ENCODE measurements at regions not wholly inside any gene's neighbourhood (a gene's known extent, or its start where the extent isn't known, plus 50 kb on each side); places are given as distances from the start of the nearest gene placed in this dataset.

- no peak for DNase-seq
Observed at GRCh38 chr10:130992802-130993523, 318.6 kb downstream of the TCERG1L start.

GRCh38 chr10:130993612-130994011 lies 317.9 kb downstream of the TCERG1L start:
- no peak for DNase-seq

DNA sequence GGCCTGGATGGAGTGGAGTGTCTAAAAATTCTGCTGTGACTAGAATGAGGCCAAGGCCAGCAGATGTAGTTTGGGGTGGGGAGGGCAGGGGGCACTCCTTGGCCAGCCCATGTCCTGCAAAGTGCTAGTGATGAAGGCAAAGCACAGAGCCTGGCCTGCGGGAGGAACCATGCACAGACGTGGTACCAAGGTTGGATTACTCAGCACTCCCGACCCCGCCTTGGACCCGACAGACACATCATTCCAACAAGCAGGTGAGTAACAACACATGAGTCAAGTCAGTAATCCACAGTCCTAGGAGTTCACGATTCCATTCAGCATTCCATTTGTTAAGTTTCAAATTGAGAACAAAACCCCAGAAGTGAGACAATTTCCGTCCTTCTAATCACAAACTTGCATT lies 317.3 kb downstream of the TCERG1L start:
- no peak for DNase-seq

- DNase-seq, result no peak
Observed at GRCh38 chr10:130994845-130995244, 316.7 kb downstream of the TCERG1L start.

- no peak for DNase-seq
Observed at GRCh38 chr10:130997267-130998045, 314.1 kb downstream of the TCERG1L start.

GRCh38 chr10:130998046-130998435 lies 313.5 kb downstream of the TCERG1L start:
- DNase-seq, result no peak

- no peak for DNase-seq
Observed at GRCh38 chr10:130998642-130999041, 312.9 kb downstream of the TCERG1L start.

DNA sequence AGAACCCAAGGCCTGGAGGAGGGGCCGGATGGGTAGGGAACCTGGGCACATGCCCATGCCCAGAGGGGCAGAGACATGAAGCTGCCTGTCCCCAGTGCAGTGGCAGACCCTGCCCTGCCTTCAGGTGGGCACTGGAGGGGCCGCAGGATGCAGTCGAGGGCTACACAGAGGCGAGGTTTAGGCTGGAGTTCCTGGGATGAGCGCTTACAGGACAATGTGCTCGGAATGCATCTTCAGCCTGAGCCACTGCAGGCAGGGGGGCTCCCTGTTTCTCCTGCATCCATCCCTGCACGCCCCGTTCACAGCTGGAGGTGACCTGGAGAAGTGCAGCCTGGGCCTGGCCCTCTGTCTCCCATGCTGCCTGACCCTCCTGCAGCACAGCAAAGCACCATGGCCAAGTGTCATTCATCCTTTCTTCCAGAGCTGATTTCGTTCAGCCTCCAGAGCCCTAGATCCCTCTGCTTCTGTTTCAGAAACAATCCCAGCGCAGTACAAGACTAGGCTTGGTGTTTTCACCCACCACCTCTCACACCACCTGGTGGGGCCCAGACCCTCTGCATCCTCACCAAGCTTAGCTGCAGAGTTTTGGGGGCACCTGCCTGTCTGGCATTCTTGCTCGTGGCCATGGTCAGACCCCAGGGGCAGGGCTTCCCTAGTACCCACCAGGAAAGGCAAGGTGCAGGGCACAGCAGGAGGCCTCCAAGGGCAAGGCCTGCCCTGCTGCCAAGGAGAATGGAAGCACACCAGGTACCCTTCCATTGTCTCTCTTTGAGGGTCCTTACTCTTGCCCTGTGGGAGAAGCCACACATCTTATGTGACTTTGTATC lies 311.9 kb downstream of the TCERG1L start:
- no peak for DNase-seq

DNA sequence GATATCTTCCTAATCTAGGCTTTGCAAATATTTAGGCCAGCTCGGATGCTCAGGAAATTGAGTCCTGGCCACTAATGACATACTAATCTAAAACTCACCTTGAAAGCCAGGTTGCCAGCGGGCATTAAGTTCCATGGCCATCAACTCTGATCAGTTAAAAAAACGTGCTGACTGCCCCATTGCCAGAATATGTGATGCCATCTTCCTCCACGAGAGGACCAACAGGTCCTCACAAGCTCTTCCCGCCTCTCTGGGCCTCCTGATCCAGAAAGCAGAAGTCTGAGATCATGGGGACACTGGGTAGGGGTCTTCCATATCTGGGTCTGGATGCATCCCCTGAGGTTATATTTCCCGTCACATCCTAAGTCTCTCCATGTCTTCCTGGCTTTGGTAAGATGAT lies 311.3 kb downstream of the TCERG1L start:
- no peak for DNase-seq

DNA sequence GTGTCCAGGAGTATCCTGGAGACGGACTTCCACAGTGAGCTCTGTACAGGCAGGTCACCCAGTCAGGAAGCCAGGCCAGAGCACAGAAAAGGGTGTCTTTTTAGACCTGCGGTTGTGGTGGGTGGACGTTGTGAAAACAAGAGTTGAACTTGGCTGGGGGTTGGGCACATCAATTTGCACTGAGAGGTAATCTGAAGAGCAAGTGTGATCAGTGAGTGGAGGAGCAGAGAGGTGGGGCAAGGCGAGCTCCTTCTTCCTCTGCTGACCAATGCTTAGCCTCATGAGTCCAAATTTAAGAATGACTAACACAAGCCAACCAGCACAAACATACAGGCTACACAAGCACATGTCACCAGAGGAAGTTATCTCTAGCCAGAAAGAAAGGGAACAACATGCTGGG lies 310.8 kb downstream of the TCERG1L start:
- DNase-seq, result no peak

DNA sequence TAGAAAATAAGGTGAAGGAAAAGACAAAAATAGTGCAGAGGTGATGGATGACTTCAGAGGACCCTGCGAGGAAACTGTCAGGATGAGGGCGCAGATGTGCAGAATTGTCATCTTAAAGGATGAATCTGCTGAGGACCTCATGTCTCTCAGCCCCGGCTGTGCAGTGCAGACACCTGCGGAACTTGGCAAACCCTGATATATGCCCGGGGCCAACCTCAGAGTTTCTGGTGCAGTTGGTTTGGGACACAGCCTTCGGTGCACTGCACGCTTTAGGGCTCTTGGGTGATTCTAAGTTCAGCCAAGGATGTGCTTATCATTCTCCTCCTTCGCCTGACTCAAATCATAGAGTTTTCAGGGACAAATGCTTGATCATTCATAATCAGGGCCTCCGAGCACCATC lies 310.1 kb downstream of the TCERG1L start:
- DNase-seq, result no peak

GRCh38 chr10:131002031-131002861 lies 309.3 kb downstream of the TCERG1L start:
- no peak for DNase-seq

GRCh38 chr10:131003455-131003854 lies 308.1 kb downstream of the TCERG1L start:
- no peak for DNase-seq

- DNase-seq, result peak; percentile 55
Observed at GRCh38 chr10:131004276-131004675, 307.2 kb downstream of the TCERG1L start.

GRCh38 chr10:131006458-131007256 lies 304.9 kb downstream of the TCERG1L start:
- DNase-seq, result no peak

DNA sequence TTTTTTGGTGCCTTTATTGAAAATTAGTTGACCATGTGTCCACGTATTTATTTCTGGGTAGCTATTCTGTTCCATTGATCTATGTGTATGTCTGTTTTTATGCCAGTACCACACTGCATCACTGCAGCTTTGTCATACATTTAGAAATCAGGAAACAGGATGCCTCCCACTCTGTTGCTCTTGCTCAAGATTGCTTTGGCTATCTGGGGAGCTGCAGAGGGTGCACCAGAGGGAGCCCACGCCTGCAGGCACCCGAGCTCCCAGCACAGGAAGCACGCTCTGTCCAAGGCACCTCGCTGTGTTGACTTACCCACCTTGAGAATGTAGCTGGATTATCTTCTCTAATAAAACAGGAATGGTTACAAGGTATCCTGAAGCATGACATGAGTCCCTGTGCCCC lies 301.7 kb downstream of the TCERG1L start:
- no peak for DNase-seq

DNA sequence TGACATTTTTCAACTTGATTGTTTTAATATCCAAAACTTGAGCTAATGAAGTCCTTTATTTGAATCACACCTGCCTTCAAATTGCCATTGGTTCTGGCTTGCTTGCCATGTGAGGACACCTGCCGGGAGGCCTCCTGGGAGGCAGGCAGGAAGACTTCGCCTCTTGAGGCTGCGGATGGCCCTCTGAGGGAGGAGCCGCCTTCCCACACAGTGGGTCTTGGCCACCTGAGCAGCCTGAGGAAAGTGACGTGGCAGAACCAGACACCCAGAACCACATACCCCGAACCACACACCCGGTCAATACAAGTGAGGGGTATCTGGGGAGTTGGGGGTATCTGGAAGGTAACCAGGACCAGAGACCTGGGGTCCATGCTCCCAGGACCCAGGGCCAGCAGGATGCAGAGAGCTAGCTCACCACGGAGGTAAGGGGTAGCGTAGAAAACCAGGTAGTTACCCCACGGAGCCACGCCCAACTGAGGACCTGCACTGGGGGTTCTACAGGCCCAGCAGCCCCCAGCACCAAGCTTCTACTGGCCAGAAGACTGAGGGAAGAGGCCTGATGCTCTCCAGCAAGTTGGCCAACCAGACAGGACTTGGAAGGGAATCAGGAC lies 300.5 kb downstream of the TCERG1L start:
- DNase-seq, result no peak

GRCh38 chr10:131011936-131012640 lies 299.4 kb downstream of the TCERG1L start:
- DNase-seq, result no peak

DNA sequence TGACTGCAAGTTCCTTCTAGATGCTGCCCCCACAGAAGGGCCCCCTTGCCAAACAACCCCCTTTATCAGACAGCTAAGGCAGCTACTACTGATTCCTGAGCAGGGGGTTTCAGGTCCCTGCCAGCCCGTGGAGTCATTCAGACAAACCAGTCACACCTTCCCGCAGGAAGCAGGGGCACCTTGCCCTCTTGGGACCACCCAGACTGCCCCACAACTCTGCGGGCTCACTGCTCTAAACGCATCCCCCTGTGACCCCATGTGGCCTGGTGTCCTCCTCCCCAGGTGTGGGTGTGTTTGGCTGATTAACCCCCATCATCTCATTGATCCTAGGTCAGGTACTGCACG lies 298.9 kb downstream of the TCERG1L start:
- no peak for DNase-seq

DNA sequence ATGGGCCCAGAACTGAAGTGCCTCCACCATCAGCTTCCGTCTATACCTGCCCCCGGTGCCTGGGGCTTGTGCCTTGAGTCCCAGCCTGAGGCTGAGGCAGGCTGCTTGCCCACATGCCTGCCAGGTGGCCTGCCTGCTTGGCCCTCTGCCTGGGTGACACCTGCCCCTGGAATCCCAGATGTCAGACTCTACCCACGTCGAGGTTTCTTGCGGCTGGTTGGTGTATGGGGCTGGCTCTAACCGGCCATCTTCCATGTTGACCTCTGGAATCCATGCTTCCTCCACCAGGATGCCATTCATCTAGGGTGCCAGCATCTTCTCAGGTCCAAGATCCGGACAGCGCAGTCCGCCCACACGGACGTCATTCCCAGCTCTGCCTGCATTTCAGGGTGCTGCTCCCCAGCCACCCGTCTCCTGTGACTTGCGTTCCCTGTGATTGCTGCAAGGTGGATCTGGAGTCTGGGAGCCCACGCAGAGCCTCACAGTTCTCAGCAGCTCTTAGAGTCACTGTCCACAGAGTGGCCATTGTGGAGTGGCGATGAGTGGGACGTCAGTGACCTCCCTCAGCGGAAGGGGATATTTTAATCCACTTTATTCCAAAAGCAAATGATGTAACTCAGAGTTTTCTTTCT lies 298.1 kb downstream of the TCERG1L start:
- peak; percentile 10 for DNase-seq

Data from NCI-H2171 (cell line).